ENCODE measurements at regions not wholly inside any gene's neighbourhood (a gene's known extent, or its start where the extent isn't known, plus 50 kb on each side); places are given as distances from the start of the nearest gene placed in this dataset.

GRCh38 chr11:39294648-39295047 is 2164.8 kb downstream of the LRRC4C start:
- DNase-seq (ENCODE audit: low read depth): no peak

GRCh38 chr11:39288011-39288410 is 2171.4 kb downstream of the LRRC4C start:
- DNase-seq (ENCODE audit: low read depth): no peak

GRCh38 chr11:39268176-39268690 is 2191.2 kb downstream of the LRRC4C start:
- no peak for DNase-seq (ENCODE audit: low read depth)

- no peak for DNase-seq (ENCODE audit: low read depth)
These were observed 2203.8 kb downstream of the LRRC4C start for GRCh38 chr11:39255648-39256047.

GRCh38 chr11:39249566-39250365 is 2209.7 kb downstream of the LRRC4C start:
- DNase-seq (ENCODE audit: low read depth): no peak

GRCh38 chr11:39247570-39248137 is 2211.8 kb downstream of the LRRC4C start:
- no peak for DNase-seq (ENCODE audit: low read depth)

- no peak for DNase-seq (ENCODE audit: low read depth)
These were observed 2219.9 kb downstream of the LRRC4C start for GRCh38 chr11:39239553-39239952.

- DNase-seq (ENCODE audit: low read depth): no peak
These were observed 2222.5 kb downstream of the LRRC4C start for GRCh38 chr11:39236916-39237315.

GRCh38 chr11:39221550-39222138 is 2237.8 kb downstream of the LRRC4C start:
- DNase-seq (ENCODE audit: low read depth): no peak

- DNase-seq (ENCODE audit: low read depth): no peak
These were observed 2238.8 kb downstream of the LRRC4C start for GRCh38 chr11:39220501-39221230.

- DNase-seq (ENCODE audit: low read depth): no peak
These were observed 2239.4 kb downstream of the LRRC4C start for GRCh38 chr11:39220069-39220468.

- DNase-seq (ENCODE audit: low read depth): no peak
These were observed 2249.5 kb downstream of the LRRC4C start for GRCh38 chr11:39209981-39210380.

- DNase-seq (ENCODE audit: low read depth): no peak
These were observed 2254.0 kb downstream of the LRRC4C start for GRCh38 chr11:39205236-39205995.

- DNase-seq (ENCODE audit: low read depth): no peak
These were observed 2266.8 kb downstream of the LRRC4C start for GRCh38 chr11:39192671-39193070.

- no peak for DNase-seq (ENCODE audit: low read depth)
These were observed 2268.7 kb downstream of the LRRC4C start for GRCh38 chr11:39190751-39191150.

GRCh38 chr11:39177678-39178077 is 2281.8 kb downstream of the LRRC4C start:
- no peak for DNase-seq (ENCODE audit: low read depth)

GRCh38 chr11:39174965-39175364 is 2284.5 kb downstream of the LRRC4C start:
- DNase-seq (ENCODE audit: low read depth): no peak

- DNase-seq (ENCODE audit: low read depth): no peak
These were observed 2285.3 kb downstream of the LRRC4C start for GRCh38 chr11:39174196-39174595.

- no peak for DNase-seq (ENCODE audit: low read depth)
These were observed 2294.4 kb downstream of the LRRC4C start for GRCh38 chr11:39165021-39165420.

- no peak for DNase-seq (ENCODE audit: low read depth)
These were observed 2310.2 kb downstream of the LRRC4C start for GRCh38 chr11:39149214-39149613.

- no peak for DNase-seq (ENCODE audit: low read depth)
These were observed 2314.1 kb downstream of the LRRC4C start for GRCh38 chr11:39145346-39145745.
